PC-3 (cell line): ENCODE measurements at regions not wholly inside any gene's neighbourhood (a gene's known extent, or its start where the extent isn't known, plus 50 kb on each side); places are given as distances from the start of the nearest gene placed in this dataset.

Experiments used
- ATAC-seq: fragments of 200-7000 bp; cut with Tn5 transposase; 2 replicates; pipeline ENCODE4 v1.9.1; 2020; ENCODE audit warnings: mild to moderate bottlenecking, moderate library complexity
- BruUV-seq: library from RNA; stranded (reverse); fragments of 400-500 nt; replicated peaks from 2 replicates; lab custom pipeline; 2021; lab: Mats Ljungman, UMichigan
- CTCF ChIA-PET: fragments of 300-600 bp; sonication (Branson Sonifier 250); formaldehyde crosslinking; loops from one replicate; lab custom pipeline; 2022; ENCODE audit warnings: antibody characterized with exemption; lab: Charles Lee
- POLR2A ChIA-PET: fragments of 300-600 bp; sonication (Branson Sonifier 250); formaldehyde crosslinking; loops from one replicate; lab custom pipeline; 2022; ENCODE audit warnings: antibody characterized with exemption; ENCODE audit not compliant: unreplicated experiment; lab: Charles Lee
- DNase-seq: peaks from one replicate; pipeline ENCODE4 v3.0.0-alpha.2; 2015
- H2AFZ ChIP-seq: fragments of 300-600 bp; sonication (generic); 2 replicates; pipeline ENCODE4 v1.6.0; 2016; ENCODE audit warnings: antibody characterized with exemption, low read length
- H3F3A ChIP-seq: fragments of 300-600 bp; sonication (generic); one replicate; pipeline ENCODE4 v1.6.0; 2017; ENCODE audit warnings: antibody characterized with exemption, low read length, control low read depth, mild to moderate bottlenecking; ENCODE audit not compliant: unreplicated experiment
- H3K27ac ChIP-seq: fragments of 300-600 bp; sonication (generic); 2 replicates; pipeline ENCODE4 v1.5.1; 2016; ENCODE audit warnings: mild to moderate bottlenecking, low read length
- H3K27me3 ChIP-seq: fragments of 300-600 bp; sonication (generic); 2 replicates; pipeline ENCODE4 v1.6.1; 2016; ENCODE audit warnings: low read length, mixed read lengths
- H3K36me3 ChIP-seq: fragments of 300-600 bp; sonication (generic); 2 replicates; pipeline ENCODE4 v1.6.1; 2016; ENCODE audit warnings: low read depth, mixed run types, low read length, mixed read lengths
- H3K4me1 ChIP-seq: fragments of 300-600 bp; sonication (generic); 2 replicates; pipeline ENCODE4 v1.5.1; 2016; ENCODE audit warnings: low read length; ENCODE audit not compliant: insufficient read depth
- H3K4me2 ChIP-seq: fragments of 300-600 bp; sonication (generic); 2 replicates; pipeline ENCODE4 v1.6.0; 2016; ENCODE audit warnings: low read length
- H3K4me3 ChIP-seq: fragments of 300-600 bp; sonication (generic); 2 replicates; pipeline ENCODE4 v1.5.1; 2016; ENCODE audit warnings: mild to moderate bottlenecking, low read length, mixed read lengths
- H3K79me2 ChIP-seq: fragments of 300-600 bp; sonication (generic); 2 replicates; pipeline ENCODE4 v1.6.1; 2017; ENCODE audit warnings: low read length, mixed read lengths
- H3K9ac ChIP-seq: fragments of 300-600 bp; sonication (generic); 2 replicates; pipeline ENCODE4 v1.6.0; 2016; ENCODE audit warnings: mild to moderate bottlenecking, low read length
- H3K9me2 ChIP-seq: fragments of 300-600 bp; sonication (generic); replicated peaks from 2 replicates; pipeline ENCODE4 v1.6.1; 2016; ENCODE audit warnings: mixed run types, low read length, mixed read lengths
- H3K9me3 ChIP-seq: fragments of 300-600 bp; sonication (generic); 2 replicates; pipeline ENCODE4 v1.6.1; 2016; ENCODE audit warnings: low read length, mixed read lengths
- H4K20me1 ChIP-seq: fragments of 300-600 bp; sonication (generic); 2 replicates; pipeline ENCODE4 v1.6.1; 2016; ENCODE audit warnings: low read length, mixed read lengths
- CTCF ChIP-seq: fragments of 300-600 bp; sonication (generic); conservative IDR thresholded peaks from 2 replicates; pipeline ENCODE4 v1.5.1; 2017; ENCODE audit warnings: antibody characterized with exemption, low read depth, mild to moderate bottlenecking, low read length
- EZH2 ChIP-seq: fragments of 300-600 bp; sonication (generic); IDR thresholded peaks from one replicate; pipeline ENCODE4 v1.6.1; 2017; ENCODE audit warnings: antibody characterized with exemption, mild to moderate bottlenecking, low read length; ENCODE audit not compliant: unreplicated experiment
- EZH2phosphoT487 ChIP-seq: fragments of 300-600 bp; sonication (generic); IDR thresholded peaks from 2 replicates; pipeline ENCODE4 v1.6.1; 2018; ENCODE audit warnings: mild to moderate bottlenecking, antibody characterized with exemption, low read length, borderline replicate concordance
- intact Hi-C: fragments of 100-400 bp; cut with micrococcal nuclease; formaldehyde crosslinking; loops from 2 replicates; pipeline ENCODE4 v1.9.0; 2023

GRCh38 chr15:53110999-53111398, 320.9 kb upstream of the ONECUT1 start:
- no peaks in the 10 kb centered on the region for H4K20me1 ChIP-seq
- no peak overlapping the region for H3K4me3 ChIP-seq
- H3K9me3 ChIP-seq = no peaks in the 10 kb centered on the region
- DNase-seq (no peak), ATAC-seq (no peak)
- no peak overlapping the region for H2AFZ ChIP-seq
- no peaks in the 10 kb centered on the region for H3K36me3 ChIP-seq
- 0 out of 2 replicates have a peak, but pooled peaks cover 9% of the 10 kb centered on the region for H3K27me3 ChIP-seq
- no peaks in the 10 kb centered on the region for H3K79me2 ChIP-seq
- H3K27ac ChIP-seq = no peak overlapping the region
- H3K9me2 ChIP-seq = no peaks in the 10 kb centered on the region
- no peaks in the 10 kb centered on the region for H3K4me1 ChIP-seq
- POLR2A ChIA-PET = no interaction called here
- no peak overlapping the region for H3K9ac ChIP-seq
- H3K4me2 ChIP-seq = no peak overlapping the region
- intact Hi-C loops = no loop called here
- CTCF ChIA-PET = no interaction called here
- BruUV-seq = no TSS peak
- H3F3A ChIP-seq = no peaks in the 10 kb centered on the region
- TF ChIP-seq CTCF = no peak
- no peak for TF ChIP-seq EZH2
- TF ChIP-seq EZH2phosphoT487 = no peak

- H3K9me3 ChIP-seq = no peaks in the 10 kb centered on the region
- H3K9me2 ChIP-seq = no peaks in the 10 kb centered on the region
- H3K4me3 ChIP-seq = no peak overlapping the region
- H3K9ac ChIP-seq = no peak overlapping the region
- ChIA-PET POLR2A (no interaction called here), CTCF (no interaction called here)
- no TSS peak for BruUV-seq
- 0 out of 2 replicates have a peak, but pooled peaks cover 2% of the 10 kb centered on the region for H3K27me3 ChIP-seq
- no peak overlapping the region for H3K27ac ChIP-seq
- H3K4me2 ChIP-seq = no peak overlapping the region
- H3F3A ChIP-seq = no peaks in the 10 kb centered on the region
- intact Hi-C loops = no loop called here
- ATAC-seq (no peak), DNase-seq (no peak)
- H2AFZ ChIP-seq = no peak overlapping the region
- no peaks in the 10 kb centered on the region for H3K79me2 ChIP-seq
- no peaks in the 10 kb centered on the region for H3K36me3 ChIP-seq
- no peaks in the 10 kb centered on the region for H3K4me1 ChIP-seq
- TF ChIP-seq EZH2 (no peak), EZH2phosphoT487 (no peak), CTCF (no peak)
- no peaks in the 10 kb centered on the region for H4K20me1 ChIP-seq
These were observed 318.2 kb upstream of the ONECUT1 start for GRCh38 chr15:53108319-53108718.

DNA sequence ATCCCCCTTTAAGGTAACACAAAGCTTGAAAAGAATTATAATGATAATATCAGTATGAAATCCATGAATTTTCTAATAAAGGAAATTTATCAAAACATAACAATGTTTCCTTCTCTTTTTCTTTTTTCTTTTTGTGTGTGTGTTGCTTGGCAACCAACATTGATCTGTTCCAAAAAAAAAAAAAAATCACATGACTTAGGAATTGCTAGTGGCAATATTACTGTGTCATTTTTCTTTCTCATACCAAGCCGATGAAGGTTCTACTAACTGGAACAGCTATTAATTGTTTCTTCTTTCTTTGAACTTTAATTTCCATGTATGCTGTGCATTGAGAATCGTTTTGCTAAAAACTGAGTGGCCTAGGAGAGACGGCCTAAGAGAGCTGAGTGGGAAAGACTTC, 317.7 kb upstream of the ONECUT1 start:
- BruUV-seq = no TSS peak
- intact Hi-C loops = no loop called here
- Histone ChIP-seq H3K4me1 (no peaks in the 10 kb centered on the region), H3K9ac (no peak overlapping the region), H4K20me1 (no peaks in the 10 kb centered on the region), H2AFZ (no peak overlapping the region), H3K27me3 (no peaks in the 10 kb centered on the region), H3K4me3 (no peak overlapping the region), H3F3A (no peaks in the 10 kb centered on the region), H3K9me3 (no peaks in the 10 kb centered on the region), H3K9me2 (no peaks in the 10 kb centered on the region), H3K27ac (no peak overlapping the region), H3K36me3 (no peaks in the 10 kb centered on the region), H3K79me2 (no peaks in the 10 kb centered on the region), H3K4me2 (no peak overlapping the region)
- DNase-seq (no peak), ATAC-seq (no peak)
- TF ChIP-seq EZH2phosphoT487 = no peak
- no peak for TF ChIP-seq CTCF
- no peak for TF ChIP-seq EZH2
- CTCF ChIA-PET = no interaction called here
- POLR2A ChIA-PET = no interaction called here
